Cardiac muscle cell (in vitro differentiated cells and primary cell): ENCODE measurements at regions not wholly inside any gene's neighbourhood (a gene's known extent, or its start where the extent isn't known, plus 50 kb on each side); places are given as distances from the start of the nearest gene placed in this dataset.

Experiments
- DNase-seq, 2 donors: peaks; one replicate each; pipeline versions ENCODE4 v3.0.0 to v3.0.0-alpha.2; 2010 to 2017; ENCODE audit warnings: low read depth in 1 of 2, low spot score in 1 of 2
- H3K27ac ChIP-seq: fragments of 200-600 bp; sonication (generic); 2 replicates; pipeline ENCODE4 v1.5.1; 2016
- H3K27me3 ChIP-seq: fragments of 200-600 bp; sonication (generic); 2 replicates; pipeline ENCODE4 v1.6.0; 2016; ENCODE audit warnings: control low read depth
- H3K36me3 ChIP-seq: fragments of 200-600 bp; sonication (generic); 2 replicates; pipeline ENCODE4 v1.5.1; 2016; ENCODE audit warnings: control low read depth
- H3K4me1 ChIP-seq: fragments of 200-600 bp; sonication (generic); 2 replicates; pipeline ENCODE4 v1.8.1; 2017; ENCODE audit warnings: low read depth, mild to moderate bottlenecking, mixed run types
- H3K4me3 ChIP-seq: fragments of 200-600 bp; sonication (generic); 2 replicates; pipeline ENCODE4 v1.5.1; 2016; ENCODE audit warnings: mild to moderate bottlenecking
- H3K9me3 ChIP-seq: fragments of 200-600 bp; sonication (generic); 2 replicates; pipeline ENCODE4 v1.5.1; 2017; ENCODE audit warnings: low read depth, mild to moderate bottlenecking, control low read depth
- CTCF ChIP-seq: IDR thresholded peaks from 2 replicates; pipeline ENCODE4 v1.5.1; 2012; ENCODE audit warnings: low read depth, mild to moderate bottlenecking, low read length

GRCh38 chr4:181606300-181606699 lies 636.9 kb upstream of the TENM3 start:
- H3K4me3 ChIP-seq: no peak overlapping the region
- DNase-seq: no peak
- no peaks in the 10 kb centered on the region for H3K4me1 ChIP-seq
- peaks cover 76% of the 10 kb centered on the region for H3K27me3 ChIP-seq
- H3K27ac ChIP-seq: no peak overlapping the region
- H3K36me3 ChIP-seq: no peaks in the 10 kb centered on the region
- TF ChIP-seq CTCF: no peak
- no peaks in the 10 kb centered on the region for H3K9me3 ChIP-seq

GRCh38 chr4:181608181-181608580 lies 635.0 kb upstream of the TENM3 start:
- Histone ChIP-seq H3K4me3 (no peak overlapping the region), H3K36me3 (no peaks in the 10 kb centered on the region), H3K9me3 (no peaks in the 10 kb centered on the region), H3K4me1 (no peaks in the 10 kb centered on the region), H3K27me3 (peaks cover 84% of the 10 kb centered on the region), H3K27ac (no peak overlapping the region)
- TF ChIP-seq CTCF: no peak
- no peak for DNase-seq

- Histone ChIP-seq H3K36me3 (no peaks in the 10 kb centered on the region), H3K27me3 (peaks cover 85% of the 10 kb centered on the region)
- no peak for TF ChIP-seq CTCF
Observed at GRCh38 chr4:181611033-181611711, 632.0 kb upstream of the TENM3 start.

GRCh38 chr4:181611946-181612600 lies 631.1 kb upstream of the TENM3 start:
- DNase-seq: no peak
- no peak overlapping the region for H3K27ac ChIP-seq
- no peak for TF ChIP-seq CTCF
- peaks cover 76% of the 10 kb centered on the region for H3K27me3 ChIP-seq
- H3K9me3 ChIP-seq: no peaks in the 10 kb centered on the region
- H3K4me3 ChIP-seq: no peak overlapping the region
- no peaks in the 10 kb centered on the region for H3K36me3 ChIP-seq
- H3K4me1 ChIP-seq: no peaks in the 10 kb centered on the region

More at GRCh38 chr4:181611033-181611711, 632.0 kb upstream of the TENM3 start:
- no peaks in the 10 kb centered on the region for H3K4me1 ChIP-seq
- H3K9me3 ChIP-seq: no peaks in the 10 kb centered on the region
- DNase-seq: no peak
- no peak overlapping the region for H3K27ac ChIP-seq
- H3K4me3 ChIP-seq: no peak overlapping the region

- peak in 1 of 2 donors; percentile 4 for DNase-seq
- no peak overlapping the region for H3K27ac ChIP-seq
- no peaks in the 10 kb centered on the region for H3K36me3 ChIP-seq
- peaks cover 5% of the 10 kb centered on the region for H3K4me1 ChIP-seq
- peaks cover 65% of the 10 kb centered on the region for H3K27me3 ChIP-seq
- H3K9me3 ChIP-seq: no peaks in the 10 kb centered on the region
- TF ChIP-seq CTCF: no peak
- no peak overlapping the region for H3K4me3 ChIP-seq
Observed at GRCh38 chr4:181613200-181613599, 630.0 kb upstream of the TENM3 start.
